SW 1271 (cell line): ENCODE measurements at regions not wholly inside any gene's neighbourhood (a gene's known extent, or its start where the extent isn't known, plus 50 kb on each side); places are given as distances from the start of the nearest gene placed in this dataset.
"Not testable (repeated sequence)": the region's sequence is repeated elsewhere in the genome, so short reads cannot be mapped to it uniquely, and the experiment has no call there.

Experiments used
- DNase-seq, 2 experiments: peaks; one replicate each; lab custom pipeline; 2025; lab: John Stamatoyannopoulos, UW

- no peak for DNase-seq
Observed at GRCh38 chr4:27721193-27721592, 860.6 kb downstream of the STIM2 start.

- no peak for DNase-seq
Observed at GRCh38 chr4:27728892-27729291, 868.3 kb downstream of the STIM2 start.

DNA sequence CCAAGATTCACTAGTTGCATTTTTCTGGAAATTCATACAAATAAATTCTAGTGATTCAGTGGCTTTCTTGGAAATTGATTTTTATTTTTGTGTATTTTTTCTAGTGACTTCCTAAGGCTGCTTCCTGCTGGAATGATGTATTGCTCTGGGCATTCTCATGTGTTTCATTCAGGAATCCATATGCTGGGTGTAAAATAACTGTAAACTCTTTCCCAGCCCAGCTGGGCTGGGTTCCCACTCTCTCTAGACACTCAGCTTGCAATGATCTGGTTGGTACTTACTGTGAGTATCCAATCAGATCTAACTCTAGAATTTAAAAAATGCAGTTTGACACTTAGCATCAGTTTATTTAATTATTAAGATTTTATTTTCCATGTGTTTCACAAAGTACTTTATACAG is 882.2 kb downstream of the STIM2 start:
- DNase-seq: no peak

GRCh38 chr4:27759611-27760575 is 899.3 kb downstream of the STIM2 start:
- DNase-seq: no peak

GRCh38 chr4:27763830-27764525 is 903.3 kb downstream of the STIM2 start:
- no peak for DNase-seq

GRCh38 chr4:27764526-27764837 is 903.8 kb downstream of the STIM2 start:
- no peak for DNase-seq

GRCh38 chr4:27770895-27771294 is 910.3 kb downstream of the STIM2 start:
- DNase-seq: no peak

GRCh38 chr4:27775156-27775555 is 914.5 kb downstream of the STIM2 start:
- no peak for DNase-seq

- DNase-seq: no peak
Observed at GRCh38 chr4:27779827-27780226, 919.2 kb downstream of the STIM2 start.

- no peak for DNase-seq
Observed at GRCh38 chr4:27787195-27787594, 926.6 kb downstream of the STIM2 start.

DNA sequence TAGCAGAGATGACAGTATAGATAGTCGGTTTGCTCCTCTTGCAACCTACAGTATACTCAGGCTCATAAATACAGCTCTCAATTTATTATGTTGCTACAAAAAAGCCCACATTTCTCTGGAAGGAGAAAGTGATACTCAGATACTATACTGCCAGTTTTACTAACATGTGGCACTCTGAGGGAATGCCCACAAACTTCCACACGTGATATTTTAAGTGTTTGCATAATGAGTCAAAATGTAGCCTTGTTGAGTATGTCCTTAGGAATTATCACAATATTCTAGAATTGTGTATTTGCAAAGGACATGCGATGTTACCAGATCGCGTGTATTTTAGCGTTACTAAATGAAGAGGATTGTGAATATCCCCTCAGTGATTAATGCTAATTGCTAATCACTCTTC is 929.1 kb downstream of the STIM2 start:
- DNase-seq: no peak

GRCh38 chr4:27790911-27791310 is 930.3 kb downstream of the STIM2 start:
- DNase-seq: no peak

DNA sequence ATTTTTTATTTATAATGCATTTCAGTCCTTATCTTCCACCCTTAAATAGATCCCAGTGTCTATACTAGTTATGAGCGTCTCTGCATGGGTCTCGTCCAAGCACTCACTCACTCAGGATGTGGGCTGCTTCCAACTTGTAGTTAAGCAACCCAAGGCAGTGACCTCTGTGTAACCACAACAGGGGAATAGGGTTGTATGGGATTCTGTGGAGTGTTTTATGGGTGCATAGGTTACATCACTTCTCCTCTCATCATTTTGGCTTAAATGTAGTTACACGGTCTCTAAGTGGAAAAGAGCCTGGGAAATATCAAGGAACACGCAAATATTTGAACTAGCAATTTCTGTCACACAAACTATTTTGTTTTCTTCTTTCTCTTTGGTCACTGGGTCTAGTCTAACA is 931.0 kb downstream of the STIM2 start:
- DNase-seq: no peak

GRCh38 chr4:27807207-27807606 is 946.6 kb downstream of the STIM2 start:
- DNase-seq: no peak

- DNase-seq: no peak
Observed at GRCh38 chr4:27811948-27812347, 951.3 kb downstream of the STIM2 start.

DNA sequence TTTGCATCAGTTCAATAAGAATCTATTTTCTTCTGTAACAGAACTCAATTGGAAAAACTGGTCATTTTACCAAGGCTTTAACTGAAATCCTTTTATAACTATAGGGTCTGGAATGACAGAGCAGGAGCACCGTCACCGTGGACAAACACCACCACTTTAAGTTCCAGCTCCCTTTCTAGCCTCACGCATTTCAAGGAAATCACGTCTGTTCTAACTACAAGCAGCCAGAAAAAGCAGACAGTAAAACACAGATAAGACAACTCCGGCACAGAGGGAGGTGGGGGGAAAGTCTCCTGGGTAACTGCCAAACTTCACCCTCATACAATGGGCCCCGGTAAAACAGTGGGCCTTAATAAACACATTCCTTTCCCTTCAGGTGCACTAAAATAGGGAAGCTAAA is 952.6 kb downstream of the STIM2 start:
- DNase-seq: not testable (repeated sequence)

DNA sequence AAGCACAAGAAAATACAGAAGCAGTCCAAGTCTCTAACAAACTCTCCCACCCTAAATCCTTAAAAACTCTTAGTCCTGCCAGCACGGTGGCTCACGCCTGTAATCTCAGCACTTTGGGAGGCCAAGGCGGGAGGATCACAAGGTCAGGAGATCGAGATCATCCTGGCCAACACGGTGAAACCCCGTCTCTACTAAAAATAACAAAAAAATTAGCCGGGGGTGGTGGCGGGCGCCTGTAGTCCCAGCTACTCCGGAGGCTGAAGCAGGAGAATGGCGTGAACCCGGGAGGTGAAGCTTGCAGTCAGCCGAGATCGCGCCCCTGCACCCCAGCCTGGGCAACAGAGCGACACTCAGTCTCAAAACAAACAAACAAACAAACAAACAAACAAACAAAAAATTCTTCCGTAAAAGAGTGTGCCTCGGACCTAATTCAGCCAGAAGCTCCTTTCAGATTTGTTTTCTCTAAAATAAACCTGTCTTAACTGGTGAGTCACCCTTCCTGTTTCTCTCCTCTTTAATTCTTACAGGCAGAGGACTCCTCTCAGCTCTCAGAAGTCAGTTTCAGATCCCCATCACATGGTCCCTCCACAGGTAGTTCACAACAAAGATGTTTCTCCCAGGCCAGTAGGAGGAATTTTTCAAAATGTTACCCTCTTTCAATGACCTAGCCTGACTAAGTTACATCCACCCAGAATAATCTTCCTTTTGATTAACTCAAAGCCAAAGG is 953.2 kb downstream of the STIM2 start:
- DNase-seq: not testable (repeated sequence)

DNA sequence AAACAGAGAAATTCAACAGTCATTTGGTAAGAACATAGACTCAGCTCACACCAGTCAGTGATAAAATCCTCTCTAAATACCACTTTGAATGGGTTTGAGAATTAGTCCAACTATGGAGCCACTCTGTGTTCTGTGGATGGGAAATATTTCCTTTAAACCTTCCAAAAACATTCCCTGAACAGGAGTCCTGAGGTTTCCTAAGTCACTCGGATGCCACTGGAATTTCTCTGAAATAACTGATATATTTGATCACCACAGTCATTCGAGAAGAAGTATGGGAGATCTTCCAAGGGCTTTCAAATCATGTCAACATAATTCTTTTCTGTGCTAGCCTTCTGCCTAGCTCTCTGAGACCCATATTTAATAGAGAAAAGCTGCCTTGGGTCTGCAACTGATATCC is 958.6 kb downstream of the STIM2 start:
- DNase-seq: no peak

DNA sequence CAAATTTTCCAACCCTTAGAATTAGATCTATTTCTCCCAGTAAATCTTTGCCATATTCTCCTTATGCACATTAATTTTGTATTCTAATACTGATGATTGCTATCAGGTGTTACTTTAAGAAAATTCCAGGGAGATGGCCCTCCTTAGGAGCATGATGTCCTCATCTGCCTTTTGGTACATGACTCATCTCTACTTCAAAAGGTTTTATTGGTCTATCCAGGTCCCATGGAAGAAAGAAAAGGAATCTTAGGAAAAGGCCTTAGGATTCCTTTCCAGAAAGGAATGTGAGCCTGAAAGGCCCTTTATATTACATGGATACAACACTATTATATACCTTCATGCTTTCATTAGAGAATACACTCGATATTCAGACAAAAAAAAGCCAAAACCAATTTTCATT is 968.2 kb downstream of the STIM2 start:
- DNase-seq: no peak

DNA sequence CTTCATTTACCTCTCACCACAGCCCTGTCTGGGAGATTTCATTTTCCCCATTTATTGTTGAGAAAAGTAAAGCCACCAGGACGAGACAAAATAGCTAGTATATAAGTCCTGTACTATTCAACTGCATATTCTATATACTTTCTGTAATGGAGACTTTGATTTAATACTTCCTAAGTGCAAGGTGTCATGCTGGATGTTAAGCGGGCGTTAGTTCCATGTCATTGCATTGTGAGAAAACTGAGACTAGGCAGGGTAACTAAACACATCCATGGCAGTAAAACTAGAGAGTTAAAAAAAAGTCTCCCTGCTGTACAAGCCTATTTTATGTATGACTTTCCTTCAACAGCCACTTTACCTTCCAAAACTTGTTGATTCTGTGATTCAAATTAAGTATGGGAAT is 969.6 kb downstream of the STIM2 start:
- DNase-seq: no peak

DNA sequence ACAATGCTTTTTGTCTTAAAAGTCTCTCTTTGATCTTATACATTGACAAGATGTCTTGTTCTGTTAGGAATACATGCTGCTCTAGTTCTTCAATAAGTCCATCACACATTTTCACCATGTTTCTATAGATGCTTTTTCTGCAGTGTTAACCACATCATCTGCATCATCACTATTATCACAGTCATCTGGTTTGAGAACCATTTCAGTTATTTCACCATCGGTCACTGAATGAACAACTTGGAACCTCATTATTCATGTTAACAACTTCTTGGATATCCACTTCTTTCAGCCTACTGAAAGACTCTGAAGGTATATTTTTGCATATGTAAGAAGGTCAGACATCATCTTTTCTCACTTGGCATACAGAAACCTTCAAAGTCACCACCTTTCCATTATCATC is 975.2 kb downstream of the STIM2 start:
- DNase-seq: no peak

- DNase-seq: no peak
Observed at GRCh38 chr4:27836523-27836922, 975.9 kb downstream of the STIM2 start.

- DNase-seq: no peak
Observed at GRCh38 chr4:27843776-27844175, 983.1 kb downstream of the STIM2 start.
